Right lobe of liver (tissue), 4 donors: ENCODE measurements at regions not wholly inside any gene's neighbourhood (a gene's known extent, or its start where the extent isn't known, plus 50 kb on each side); places are given as distances from the start of the nearest gene placed in this dataset.

Experiments
- POLR2A ChIP-seq: fragments of 450-650 bp; IDR thresholded peaks from one replicate; pipeline ENCODE4 v1.6.1; 2017; ENCODE audit warnings: antibody characterized with exemption, mild to moderate bottlenecking
- TF ChIP-seq, protein P1 (sequence below), 4 donors: fragments of 200-600 bp in 3 of 4; fragments of 450-650 bp in 1 of 4; IDR thresholded peaks; one replicate each; pipeline versions ENCODE4 v1.5.1 to v1.8.0; 2016 to 2022; ENCODE audit warnings: antibody characterized with exemption in 4 of 4, mild to moderate bottlenecking in 2 of 4
- donor health status: DM: no; HTN: no; CAD: no.
- donor health status: DM: no; HTN: no; CAD: no.
- donor health status: DM: no; HTN: yes; CAD: no.

DNA sequence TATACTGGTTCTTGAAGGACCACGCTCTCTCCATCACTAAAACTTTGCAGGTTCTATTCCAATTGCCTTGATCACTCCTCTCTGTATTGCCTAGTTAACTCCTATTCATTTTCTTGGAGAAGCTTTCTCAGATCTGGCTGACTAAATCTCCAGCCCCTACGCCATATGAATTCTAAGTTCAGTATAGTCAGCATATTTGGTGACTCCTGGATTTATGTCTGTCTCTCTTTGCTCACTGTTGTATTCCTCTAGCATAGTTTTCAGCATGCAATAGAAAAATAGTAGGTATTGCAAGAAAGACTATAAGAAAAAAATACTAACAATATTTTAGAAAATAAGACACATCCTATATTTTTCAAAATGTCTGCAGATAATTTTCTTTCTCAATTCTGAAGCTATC lies 579.7 kb downstream of the CDH11 start:
- TF ChIP-seq, protein P1, sequence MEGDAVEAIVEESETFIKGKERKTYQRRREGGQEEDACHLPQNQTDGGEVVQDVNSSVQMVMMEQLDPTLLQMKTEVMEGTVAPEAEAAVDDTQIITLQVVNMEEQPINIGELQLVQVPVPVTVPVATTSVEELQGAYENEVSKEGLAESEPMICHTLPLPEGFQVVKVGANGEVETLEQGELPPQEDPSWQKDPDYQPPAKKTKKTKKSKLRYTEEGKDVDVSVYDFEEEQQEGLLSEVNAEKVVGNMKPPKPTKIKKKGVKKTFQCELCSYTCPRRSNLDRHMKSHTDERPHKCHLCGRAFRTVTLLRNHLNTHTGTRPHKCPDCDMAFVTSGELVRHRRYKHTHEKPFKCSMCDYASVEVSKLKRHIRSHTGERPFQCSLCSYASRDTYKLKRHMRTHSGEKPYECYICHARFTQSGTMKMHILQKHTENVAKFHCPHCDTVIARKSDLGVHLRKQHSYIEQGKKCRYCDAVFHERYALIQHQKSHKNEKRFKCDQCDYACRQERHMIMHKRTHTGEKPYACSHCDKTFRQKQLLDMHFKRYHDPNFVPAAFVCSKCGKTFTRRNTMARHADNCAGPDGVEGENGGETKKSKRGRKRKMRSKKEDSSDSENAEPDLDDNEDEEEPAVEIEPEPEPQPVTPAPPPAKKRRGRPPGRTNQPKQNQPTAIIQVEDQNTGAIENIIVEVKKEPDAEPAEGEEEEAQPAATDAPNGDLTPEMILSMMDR (IDR thresholded peaks at IDR 0.05): no peak
- no peak for TF ChIP-seq POLR2A
